SK-N-SH (cell line): ENCODE measurements at regions not wholly inside any gene's neighbourhood (a gene's known extent, or its start where the extent isn't known, plus 50 kb on each side); places are given as distances from the start of the nearest gene placed in this dataset.

Experiments used
- CHD2 ChIP-seq: fragments of 150-350 bp; IDR thresholded peaks from 2 replicates; pipeline ENCODE4 v1.6.1; 2018; ENCODE audit warnings: low read length; ENCODE audit not compliant: partially characterized antibody
- CTCF ChIP-seq: fragments of 200-600 bp; sonication (generic); IDR thresholded peaks from 2 replicates; pipeline ENCODE4 v1.6.1; 2017; ENCODE audit warnings: antibody characterized with exemption, mild to moderate bottlenecking, moderate library complexity
- FOSL2 ChIP-seq: IDR thresholded peaks from 2 replicates; pipeline ENCODE4 v1.4.0; 2012; ENCODE audit warnings: low read depth, mild to moderate bottlenecking, moderate library complexity, borderline replicate concordance
- GABPA ChIP-seq: IDR thresholded peaks from 2 replicates; pipeline ENCODE4 v1.4.0; 2012; ENCODE audit warnings: low read depth, mild to moderate bottlenecking
- GATA2 ChIP-seq: sonication (generic); formaldehyde crosslinking; IDR thresholded peaks from 2 replicates; pipeline ENCODE4 v1.5.0; 2020; ENCODE audit warnings: mild to moderate bottlenecking, missing genetic modification reagents
- POLR2AphosphoS5 ChIP-seq: IDR thresholded peaks from 2 replicates; pipeline ENCODE4 v1.6.1; 2012; ENCODE audit warnings: low read depth, low read length
- RAD21 ChIP-seq: IDR thresholded peaks from 2 replicates; pipeline ENCODE4 v1.6.1; 2012; ENCODE audit warnings: mild to moderate bottlenecking, low read length
- RXRA ChIP-seq: IDR thresholded peaks from 2 replicates; pipeline ENCODE4 v1.4.0; 2012; ENCODE audit warnings: low read depth, mild to moderate bottlenecking, borderline replicate concordance
- TCF12 ChIP-seq: IDR thresholded peaks from 2 replicates; pipeline ENCODE4 v1.4.0; 2012
- YY1 ChIP-seq: IDR thresholded peaks from 2 replicates; pipeline ENCODE4 v1.4.0; 2012; ENCODE audit warnings: low read depth, mild to moderate bottlenecking

- no peak for TF ChIP-seq YY1
- no peak for TF ChIP-seq CTCF
- TF ChIP-seq FOSL2 = no peak
- no peak for TF ChIP-seq TCF12
- no peak for TF ChIP-seq RXRA
- no peak for TF ChIP-seq POLR2AphosphoS5
- no peak for TF ChIP-seq GABPA
- TF ChIP-seq CHD2 = no peak
- TF ChIP-seq RAD21 = no peak
- TF ChIP-seq GATA2 (CRISPR knock-in tag) = no peak
These were observed 56.5 kb upstream of the ACVR1 start for GRCh38 chr2:157932480-157933159.
